Endothelial cell of umbilical vein (primary cell): ENCODE measurements at regions not wholly inside any gene's neighbourhood (a gene's known extent, or its start where the extent isn't known, plus 50 kb on each side); places are given as distances from the start of the nearest gene placed in this dataset.

ENCODE experiments used
- BruUV-seq: library from RNA; stranded (reverse); fragments of 400-500 nt; replicated peaks from 2 replicates; lab custom pipeline; 2021; lab: Mats Ljungman, UMichigan
- CTCF ChIA-PET: fragments of 300-600, 350-600 bp; sonication (Branson Sonifier 250); formaldehyde crosslinking; loops from one replicate; lab custom pipeline; 2021; ENCODE audit warnings: antibody characterized with exemption, inconsistent platforms; lab: Charles Lee
- POLR2A ChIA-PET: fragments of 300-600, 350-600 bp; sonication (Branson Sonifier 250); formaldehyde crosslinking; loops from one replicate; lab custom pipeline; 2021; ENCODE audit warnings: antibody characterized with exemption, inconsistent platforms; lab: Charles Lee
- DNase-seq: peaks from one replicate; pipeline ENCODE4 v3.0.0-alpha.2; 2011; ENCODE audit warnings: low read depth, low spot score
- FAIRE-seq: peaks from 2 replicates; lab custom pipeline; 2011; peaks lifted over from hg19 to GRCh38; lab: Jason Lieb, UNC
- H2AFZ ChIP-seq: 2 replicates; pipeline ENCODE4 v1.6.0; 2012; ENCODE audit warnings: low read depth, low read length, control low read depth, inconsistent platforms
- H3K27ac ChIP-seq: 2 replicates; pipeline ENCODE4 v1.5.1; 2011; ENCODE audit warnings: low read depth, mild to moderate bottlenecking, control low read depth, low read length, moderate library complexity; ENCODE audit not compliant: insufficient read depth
- H3K27me3 ChIP-seq, 2 experiments: 2 replicates each; pipeline versions ENCODE4 v1.6.0 to v1.6.1; 2011; ENCODE audit warnings: low read length in 2 of 2, mixed read lengths in 1 of 2; ENCODE audit not compliant: control insufficient read depth in 2 of 2, insufficient read depth in 2 of 2
- H3K36me3 ChIP-seq, 2 experiments: 2 replicates in 1 of 2; 3 replicates in 1 of 2; pipeline ENCODE4 v1.5.1; 2011; ENCODE audit warnings: low read length in 2 of 2, mild to moderate bottlenecking in 1 of 2, moderate library complexity in 1 of 2; ENCODE audit not compliant: control insufficient read depth in 2 of 2, insufficient read depth in 2 of 2; ENCODE audit errors: extremely low read depth in 1 of 2
- H3K4me1 ChIP-seq: 3 replicates; pipeline ENCODE4 v1.5.1; 2011; ENCODE audit warnings: mild to moderate bottlenecking, low read length; ENCODE audit not compliant: control insufficient read depth, insufficient read depth; ENCODE audit errors: extremely low read depth
- H3K4me2 ChIP-seq: 2 replicates; pipeline ENCODE4 v1.6.1; 2011; ENCODE audit warnings: low read length, control low read depth, mixed read lengths; ENCODE audit not compliant: insufficient read depth
- H3K4me3 ChIP-seq, 3 experiments: fragments of 200-600 bp in 1 of 3; sonication (generic), shearing (Covaris generic) in 1 of 3; replicated peaks in 1 of 3; 2 replicates each; pipeline ENCODE4 v1.5.1; 2011 to 2016; ENCODE audit warnings: control low read depth in 3 of 3, low read length in 3 of 3, mild to moderate bottlenecking in 2 of 3, inconsistent platforms in 1 of 3, low read depth in 1 of 3, moderate library complexity in 1 of 3; ENCODE audit not compliant: insufficient read depth in 1 of 3
- H3K79me2 ChIP-seq: 2 replicates; pipeline ENCODE4 v1.6.0; 2012; ENCODE audit warnings: low read length, inconsistent platforms; ENCODE audit not compliant: control insufficient read depth, insufficient read depth
- H3K9ac ChIP-seq: replicated peaks from 2 replicates; pipeline ENCODE3; 2011; ENCODE audit warnings: low read length, control low read depth; ENCODE audit not compliant: insufficient read depth; ENCODE audit errors: extremely low read depth
- H3K9me1 ChIP-seq: replicated peaks from 3 replicates; pipeline ENCODE4 v1.6.0; 2011; ENCODE audit warnings: mild to moderate bottlenecking, low read length; ENCODE audit not compliant: control insufficient read depth, insufficient read depth; ENCODE audit errors: extremely low read depth
- H3K9me3 ChIP-seq: replicated peaks from 2 replicates; pipeline ENCODE4 v1.5.1; 2012; ENCODE audit warnings: low read length, inconsistent platforms; ENCODE audit not compliant: control insufficient read depth, insufficient read depth
- H4K20me1 ChIP-seq: replicated peaks from 2 replicates; pipeline ENCODE3; 2011; ENCODE audit warnings: mild to moderate bottlenecking, low read length; ENCODE audit not compliant: control insufficient read depth, insufficient read depth; ENCODE audit errors: extremely low read depth
- CTCF ChIP-seq, 2 donors: IDR thresholded peaks; 1 replicate in 1 of 2; 2 replicates in 1 of 2; pipeline ENCODE4 v1.5.1; 2011; ENCODE audit warnings: low read length in 2 of 2, mild to moderate bottlenecking in 2 of 2, moderate library complexity in 2 of 2, control low read depth in 1 of 2, inconsistent platforms in 1 of 2, low read depth in 1 of 2; ENCODE audit not compliant: insufficient read depth in 1 of 2; ENCODE audit errors: extremely low read depth in 1 of 2
- EZH2 ChIP-seq: IDR thresholded peaks from 2 replicates; pipeline ENCODE4 v1.6.1; 2012; ENCODE audit warnings: borderline replicate concordance, low read depth, mild to moderate bottlenecking, moderate library complexity, low read length, inconsistent platforms; ENCODE audit not compliant: severe bottlenecking
- FOS ChIP-seq: IDR thresholded peaks from 2 replicates; pipeline ENCODE4 v1.6.1; 2011; ENCODE audit warnings: mild to moderate bottlenecking, low read length, moderate library complexity, borderline replicate concordance; ENCODE audit not compliant: insufficient read depth
- GATA2 ChIP-seq: IDR thresholded peaks from 2 replicates; pipeline ENCODE4 v1.7.0; 2011; ENCODE audit warnings: low read depth, mild to moderate bottlenecking, moderate library complexity, mixed read lengths, low read length; ENCODE audit not compliant: insufficient read length, insufficient read depth
- JUN ChIP-seq: IDR thresholded peaks from 2 replicates; pipeline ENCODE4 v1.6.1; 2011; ENCODE audit warnings: borderline replicate concordance, low read depth; ENCODE audit not compliant: insufficient read length, insufficient read depth
- MAX ChIP-seq: IDR thresholded peaks from 2 replicates; pipeline ENCODE4 v1.6.1; 2011; ENCODE audit not compliant: insufficient read depth, insufficient read length
- MYC ChIP-seq: IDR thresholded peaks from one replicate; pipeline ENCODE4 v1.6.1; 2011; ENCODE audit warnings: mild to moderate bottlenecking, low read depth, low read length
- POLR2A ChIP-seq: IDR thresholded peaks from 2 replicates; pipeline ENCODE4 v1.6.1; 2012; ENCODE audit warnings: low read depth, mild to moderate bottlenecking, control low read depth, low read length
- POLR2AphosphoS5 ChIP-seq: IDR thresholded peaks from 2 replicates; pipeline ENCODE4 v1.6.1; 2012; ENCODE audit warnings: low read depth, mild to moderate bottlenecking, control low read depth, low read length, moderate library complexity; ENCODE audit not compliant: insufficient read depth
- dilution Hi-C: fragments of 300-500 bp; cut with MboI; formaldehyde crosslinking; loops from one replicate; pipeline ENCODE4 v1.15.0; 2019; ENCODE audit warnings: low sequenced_read_pairs; ENCODE audit not compliant: extremely low pct_ligation_motif_present
- intact Hi-C: fragments of 100-400 bp; cut with micrococcal nuclease; formaldehyde crosslinking; loops from one replicate; pipeline ENCODE4 v1.10.0; 2022

- no peaks in the 10 kb centered on the region for H3K79me2 ChIP-seq
- H3K27ac ChIP-seq: no peak overlapping the region
- CTCF ChIA-PET: no interaction called here
- POLR2A ChIA-PET: no interaction called here
- no peaks in the 10 kb centered on the region for H3K4me1 ChIP-seq
- no TSS peak for BruUV-seq
- H4K20me1 ChIP-seq: no peaks in the 10 kb centered on the region
- dilution Hi-C loops (no loop called here), intact Hi-C loops (no loop called here)
- no peak for TF ChIP-seq GATA2
- no peak for TF ChIP-seq FOS
- TF ChIP-seq POLR2AphosphoS5: no peak
- no peak for TF ChIP-seq MAX
- TF ChIP-seq POLR2A: no peak
- no peak for TF ChIP-seq JUN
- no peak for TF ChIP-seq EZH2
- no peak for TF ChIP-seq CTCF (IDR thresholded peaks at IDR 0.05; ENCODE audit: extremely low read depth in 1 of 2, insufficient read depth in 1 of 2, low read depth in 1 of 2, low read length in 2 of 2)
- TF ChIP-seq MYC: no peak
- H3K27me3 ChIP-seq: no peaks in the 10 kb centered on the region
- H2AFZ ChIP-seq: no peak overlapping the region
- H3K36me3 ChIP-seq: no peaks in the 10 kb centered on the region
- H3K9me1 ChIP-seq: no peaks in the 10 kb centered on the region
- no peaks in the 10 kb centered on the region for H3K9me3 ChIP-seq
- FAIRE-seq (no peak), DNase-seq (no peak)
- no peak overlapping the region for H3K4me3 ChIP-seq
- no peak overlapping the region for H3K9ac ChIP-seq
- H3K4me2 ChIP-seq: no peak overlapping the region
Measured at GRCh38 chr10:56028298-56029132, 332.5 kb downstream of the ZWINT start.
